ENCODE measurements at regions not wholly inside any gene's neighbourhood (a gene's known extent, or its start where the extent isn't known, plus 50 kb on each side); places are given as distances from the start of the nearest gene placed in this dataset.

GRCh38 chr16:73672135-73672534, 624.2 kb upstream of the ZFHX3 start:
- Histone ChIP-seq H3K27ac (ENCODE audit: control insufficient read depth, insufficient read depth) (no peak overlapping the region), H3K4me3 (no peak overlapping the region), H3K79me2 (ENCODE audit: control insufficient read depth, insufficient read depth, low read length) (no peaks in the 10 kb centered on the region), H3K4me2 (ENCODE audit: control insufficient read depth, insufficient read depth) (no peak overlapping the region), H3K4me1 (ENCODE audit: control insufficient read depth, insufficient read depth, low read length) (no peaks in the 10 kb centered on the region), H3K36me3 (ENCODE audit: control insufficient read depth in 2 of 2, insufficient read depth in 2 of 2, low read length in 1 of 2) (no peaks in the 10 kb centered on the region), H3K9me3 (replicated peaks; ENCODE audit: control insufficient read depth, insufficient read depth, low read length) (no peaks in the 10 kb centered on the region), H4K20me1 (ENCODE audit: control insufficient read depth, insufficient read depth) (no peaks in the 10 kb centered on the region), H2AFZ (ENCODE audit: control insufficient read depth, low read depth, low read length) (no peak overlapping the region), H3K27me3 (replicated peaks in 1 of 2; ENCODE audit: control insufficient read depth in 2 of 2, insufficient read depth in 2 of 2, low read length in 1 of 2) (no peaks in the 10 kb centered on the region), H3K9ac (ENCODE audit: control insufficient read depth, insufficient read depth, low read length) (no peak overlapping the region)
- POLR2A ChIA-PET, result no interaction called here
- in situ Hi-C loops (cut with MboI), result no loop called here
- RAD21 ChIA-PET (ENCODE audit: unreplicated experiment), result no interaction called here
- no TSS peak for BruUV-seq (replicated peaks)
- SMC1A ChIA-PET (ENCODE audit: uncharacterized antibody, unreplicated experiment), result no interaction called here
- ATAC-seq, result no peak
- intact Hi-C loops (cut with micrococcal nuclease; ENCODE audit: unreplicated experiment), result no loop called here
- CTCF ChIA-PET, result no interaction called here
- no peak for FAIRE-seq
- 29% methylated on average over 3 of the region's 3 CpGs for WGBS (ENCODE audit: insufficient coverage, insufficient replicate concordance, low lambda C conversion rate, missing lambda C conversion rate)
- no peak for TF ChIP-seq SP1 (IDR thresholded peaks at IDR 0.05; ENCODE audit: low read depth, low read length)
- TF ChIP-seq GATAD2B (conservative IDR thresholded peaks at IDR 0.05; ENCODE audit: low read depth), result no peak
- TF ChIP-seq CEBPZ (IDR thresholded peaks at IDR 0.05; ENCODE audit: low read depth, low read length), result no peak
- no peak for TF ChIP-seq IRF5 (IDR thresholded peaks at IDR 0.05; ENCODE audit: borderline replicate concordance)
- no peak for TF ChIP-seq ZNF687 (IDR thresholded peaks at IDR 0.05)
- no peak for TF ChIP-seq HCFC1 (IDR thresholded peaks at IDR 0.05; ENCODE audit: low read length)
- TF ChIP-seq NFXL1 (IDR thresholded peaks at IDR 0.05; ENCODE audit: borderline replicate concordance), result no peak
- no peak for TF ChIP-seq ASH2L (IDR thresholded peaks at IDR 0.05; ENCODE audit: borderline replicate concordance, low read depth)
- TF ChIP-seq EZH2 (IDR thresholded peaks at IDR 0.05; ENCODE audit: borderline replicate concordance, control insufficient read depth, low read depth, low read length), result no peak
- no peak for DNase-seq (ENCODE audit: low read depth, low spot score)
